HUES64 (cell line): ENCODE measurements at regions not wholly inside any gene's neighbourhood (a gene's known extent, or its start where the extent isn't known, plus 50 kb on each side); places are given as distances from the start of the nearest gene placed in this dataset.

Experiments used
- H3K27ac ChIP-seq: 2 replicates; pipeline ENCODE4 v1.7.0; 2013; ENCODE audit warnings: low read depth, low read length, inconsistent platforms
- H3K27me3 ChIP-seq: 2 replicates; pipeline ENCODE4 v1.6.1; 2013; ENCODE audit warnings: mild to moderate bottlenecking, low read length; ENCODE audit not compliant: insufficient read depth
- H3K36me3 ChIP-seq: 2 replicates; pipeline ENCODE4 v1.6.1; 2013; ENCODE audit warnings: mild to moderate bottlenecking, low read length; ENCODE audit not compliant: insufficient read depth
- H3K4me1 ChIP-seq: 2 replicates; pipeline ENCODE4 v1.6.1; 2013; ENCODE audit warnings: mild to moderate bottlenecking, low read length, moderate library complexity; ENCODE audit not compliant: insufficient read depth
- H3K4me3 ChIP-seq: 2 replicates; pipeline ENCODE4 v1.5.1; 2013; ENCODE audit warnings: mild to moderate bottlenecking, low read length, moderate library complexity
- H3K9ac ChIP-seq: 2 replicates; pipeline ENCODE4 v1.6.1; 2013; ENCODE audit warnings: mild to moderate bottlenecking, low read depth, low read length
- H3K9me3 ChIP-seq: 2 replicates; pipeline ENCODE4 v1.6.1; 2013; ENCODE audit warnings: low read depth, low read length; ENCODE audit not compliant: insufficient read depth
- WGBS: fragments of 150-250, 120-280 bp; methylation state at CpG from one replicate; pipeline ENCODE4 v1.1.7; 2013; ENCODE audit warnings: missing lambda C conversion rate; 5-methylcytosine and 5-hydroxymethylcytosine counted together

DNA sequence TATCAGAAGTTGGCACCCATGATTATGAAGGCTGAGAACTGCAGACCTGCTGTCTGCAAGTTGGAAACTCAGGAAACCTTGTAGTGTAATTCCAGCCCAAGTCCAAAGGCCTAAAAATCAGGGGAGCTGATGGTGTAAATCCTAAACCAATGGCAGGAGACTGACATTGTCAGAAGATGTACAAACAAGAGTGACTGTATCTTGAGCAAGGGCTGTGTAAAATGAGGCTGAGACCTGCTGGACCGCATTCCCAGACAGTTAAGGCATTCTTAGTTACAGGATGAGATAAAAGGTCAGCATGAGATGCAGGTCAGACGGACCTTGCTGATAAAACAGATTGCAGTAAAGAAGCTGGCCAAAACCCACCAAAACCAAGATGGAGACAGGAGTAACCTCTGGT is 147.7 kb downstream of the COG6 start:
- H3K9me3 ChIP-seq: no peaks in the 10 kb centered on the region
- H3K27ac ChIP-seq: no peak overlapping the region
- H3K9ac ChIP-seq: no peak overlapping the region
- peaks cover 21% of the 10 kb centered on the region for H3K4me1 ChIP-seq
- H3K36me3 ChIP-seq: no peaks in the 10 kb centered on the region
- H3K4me3 ChIP-seq: no peak overlapping the region
- H3K27me3 ChIP-seq: no peaks in the 10 kb centered on the region
- 43% methylated on average over 2 of the region's 2 CpGs for WGBS

- H3K36me3 ChIP-seq: no peaks in the 10 kb centered on the region
- no peak overlapping the region for H3K9ac ChIP-seq
- no peak overlapping the region for H3K27ac ChIP-seq
- H3K27me3 ChIP-seq: no peaks in the 10 kb centered on the region
- H3K9me3 ChIP-seq: no peaks in the 10 kb centered on the region
- no peak overlapping the region for H3K4me3 ChIP-seq
- H3K4me1 ChIP-seq: peaks cover 21% of the 10 kb centered on the region
- 94% methylated on average over 1 of the region's 1 CpG for WGBS
These were observed 148.4 kb downstream of the COG6 start for GRCh38 chr13:39803851-39804250.

DNA sequence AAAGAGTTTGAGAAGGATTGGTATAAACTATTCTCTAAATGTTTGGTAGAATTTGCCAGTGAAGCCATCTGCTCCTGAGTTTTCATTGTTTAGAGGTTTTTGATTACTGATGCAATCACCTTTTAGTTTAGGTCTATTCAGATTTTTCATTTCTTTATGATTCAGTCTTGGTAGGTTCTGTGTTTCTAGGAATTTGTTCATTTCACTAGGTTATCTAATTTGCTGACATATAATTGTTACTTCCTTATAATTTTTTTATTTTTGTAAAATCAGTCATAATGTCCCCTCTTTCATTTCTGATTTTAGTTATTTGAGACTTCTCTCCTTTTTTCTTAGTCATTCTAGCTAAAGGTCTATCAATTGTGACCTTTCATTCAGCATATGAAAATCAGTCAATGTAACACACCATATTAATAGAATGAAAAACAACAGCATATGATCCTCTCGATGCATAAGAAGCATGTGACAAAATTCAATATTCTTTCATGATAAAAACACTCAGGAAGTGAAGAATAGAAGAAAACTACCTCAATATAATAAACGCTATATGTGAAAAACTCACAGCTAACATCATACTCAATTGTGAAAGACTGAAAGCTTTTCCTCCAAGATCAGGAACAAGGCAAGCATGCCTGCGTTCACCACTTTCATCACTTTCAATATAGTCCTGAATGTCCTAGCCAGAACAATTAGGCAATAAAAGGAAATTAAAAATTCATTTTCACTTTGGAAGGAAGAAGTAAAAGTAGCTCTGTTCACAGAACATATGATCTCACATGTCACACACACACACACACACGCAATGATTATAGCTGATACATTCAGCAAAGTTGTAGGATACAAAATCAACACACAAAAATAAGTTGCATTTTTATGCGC is 149.1 kb downstream of the COG6 start:
- Histone ChIP-seq H3K4me3 (no peak overlapping the region), H3K4me1 (peaks cover 21% of the 10 kb centered on the region), H3K36me3 (no peaks in the 10 kb centered on the region), H3K27ac (no peak overlapping the region), H3K9me3 (no peaks in the 10 kb centered on the region), H3K9ac (no peak overlapping the region), H3K27me3 (no peaks in the 10 kb centered on the region)
- WGBS: 83% methylated on average over 4 of the region's 5 CpGs

DNA sequence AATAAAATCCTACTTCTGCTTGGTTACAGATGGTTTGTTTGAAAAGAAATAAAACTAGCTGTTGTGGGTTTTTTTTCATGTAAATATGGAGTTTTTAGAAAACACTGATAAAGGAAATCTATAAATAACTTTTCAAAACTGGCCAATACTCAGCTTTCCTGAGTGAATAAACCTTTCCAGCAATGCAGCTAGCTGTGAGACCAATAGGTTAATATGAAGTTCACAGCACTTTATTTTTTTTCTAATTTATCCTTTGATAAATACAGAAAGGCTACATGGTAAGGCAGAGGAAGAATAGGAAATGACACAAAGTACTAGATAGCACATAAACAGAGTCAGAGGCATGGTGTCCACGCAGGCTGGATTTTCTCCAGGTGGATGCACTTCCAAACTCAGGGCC is 154.0 kb downstream of the COG6 start:
- no peak overlapping the region for H3K9ac ChIP-seq
- H3K27ac ChIP-seq: no peak overlapping the region
- H3K4me1 ChIP-seq: peaks cover 10% of the 10 kb centered on the region; the same call in 1 of the 2 replicates
- no peaks in the 10 kb centered on the region for H3K9me3 ChIP-seq
- 94% methylated on average over 1 of the region's 1 CpG for WGBS
- no peaks in the 10 kb centered on the region for H3K27me3 ChIP-seq
- no peaks in the 10 kb centered on the region for H3K36me3 ChIP-seq
- no peak overlapping the region for H3K4me3 ChIP-seq

- no peaks in the 10 kb centered on the region for H3K36me3 ChIP-seq
- no peak overlapping the region for H3K27ac ChIP-seq
- 93% methylated on average over 10 of the region's 10 CpGs for WGBS
- no peaks in the 10 kb centered on the region for H3K27me3 ChIP-seq
- peaks cover 4% of the 10 kb centered on the region; the same call in 1 of the 2 replicates for H3K4me1 ChIP-seq
- H3K4me3 ChIP-seq: no peak overlapping the region
- no peak overlapping the region for H3K9ac ChIP-seq
- H3K9me3 ChIP-seq: no peaks in the 10 kb centered on the region
These were observed 154.8 kb downstream of the COG6 start for GRCh38 chr13:39810091-39810877.

- Histone ChIP-seq H3K9me3 (no peaks in the 10 kb centered on the region), H3K4me3 (no peak overlapping the region), H3K27ac (no peak overlapping the region), H3K4me1 (no peaks in the 10 kb centered on the region), H3K36me3 (no peaks in the 10 kb centered on the region), H3K9ac (no peak overlapping the region), H3K27me3 (no peaks in the 10 kb centered on the region)
- 95% methylated on average over 6 of the region's 6 CpGs for WGBS
These were observed 155.6 kb downstream of the COG6 start for GRCh38 chr13:39811051-39811450.

DNA sequence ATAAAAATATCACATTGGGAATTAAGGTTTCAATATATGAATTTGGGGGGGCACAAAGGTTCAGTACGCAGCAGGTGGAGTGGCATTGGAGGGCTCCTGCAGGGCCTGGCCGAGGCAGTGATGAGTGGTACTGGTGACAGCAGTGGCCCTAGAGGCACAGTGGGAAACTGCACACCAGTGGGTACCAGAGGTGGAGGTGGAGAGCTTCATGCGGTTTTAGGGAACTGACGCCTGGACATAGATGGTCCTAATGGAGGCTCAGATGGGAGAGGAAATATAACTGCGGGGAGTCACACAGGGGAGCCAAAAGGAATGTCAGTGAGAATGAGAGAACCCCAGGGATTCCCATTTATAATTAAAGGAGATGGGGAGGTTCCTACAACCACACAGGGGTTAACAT is 156.2 kb downstream of the COG6 start:
- 90% methylated on average over 5 of the region's 5 CpGs for WGBS
- H3K4me1 ChIP-seq: no peaks in the 10 kb centered on the region

DNA sequence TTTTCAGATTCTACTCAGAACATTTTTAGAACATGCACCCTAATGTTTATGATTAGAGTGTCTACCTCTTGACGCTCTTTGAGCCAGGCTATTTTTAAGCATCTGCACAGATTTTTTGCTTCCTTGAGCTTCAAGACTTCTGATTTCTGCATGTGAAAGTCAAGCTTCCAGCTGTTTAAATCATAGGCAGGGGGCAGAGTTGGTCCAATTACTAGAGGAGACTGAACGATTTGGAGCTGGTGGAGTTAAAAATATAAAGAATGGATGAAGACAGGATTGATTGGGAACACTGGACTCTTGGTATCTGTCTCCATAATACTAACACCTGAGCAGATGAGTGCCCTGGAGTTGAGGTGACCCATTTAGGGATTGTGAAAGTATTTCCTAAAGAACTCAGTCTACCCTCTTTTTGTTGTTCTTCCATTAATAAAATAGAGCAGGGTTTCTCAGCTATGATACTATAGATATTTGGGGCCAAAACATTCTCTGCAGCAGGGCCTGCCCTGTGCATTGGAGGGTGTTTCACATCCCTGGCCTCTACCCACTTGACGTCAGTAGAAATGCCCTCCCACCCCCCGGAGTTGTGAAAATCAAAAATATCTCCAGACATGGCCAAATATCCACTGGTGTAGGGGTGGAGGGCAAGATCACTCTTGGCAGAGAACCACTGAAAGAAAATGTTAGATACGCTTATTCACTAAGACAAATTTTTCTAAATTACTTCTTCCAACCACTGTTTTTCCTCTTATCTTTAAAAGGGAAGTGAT is 160.1 kb downstream of the COG6 start:
- Histone ChIP-seq H3K4me3 (no peak overlapping the region), H3K36me3 (no peaks in the 10 kb centered on the region), H3K27ac (no peak overlapping the region), H3K4me1 (no peaks in the 10 kb centered on the region), H3K27me3 (no peaks in the 10 kb centered on the region), H3K9me3 (no peaks in the 10 kb centered on the region), H3K9ac (no peak overlapping the region)
- WGBS: 82% methylated on average over 3 of the region's 5 CpGs

More for the DNA sequence above, 156.2 kb downstream of the COG6 start:
- no peak overlapping the region for H3K4me3 ChIP-seq
- no peaks in the 10 kb centered on the region for H3K36me3 ChIP-seq
- no peak overlapping the region for H3K9ac ChIP-seq
- H3K9me3 ChIP-seq: no peaks in the 10 kb centered on the region
- no peaks in the 10 kb centered on the region for H3K27me3 ChIP-seq
- no peak overlapping the region for H3K27ac ChIP-seq

DNA sequence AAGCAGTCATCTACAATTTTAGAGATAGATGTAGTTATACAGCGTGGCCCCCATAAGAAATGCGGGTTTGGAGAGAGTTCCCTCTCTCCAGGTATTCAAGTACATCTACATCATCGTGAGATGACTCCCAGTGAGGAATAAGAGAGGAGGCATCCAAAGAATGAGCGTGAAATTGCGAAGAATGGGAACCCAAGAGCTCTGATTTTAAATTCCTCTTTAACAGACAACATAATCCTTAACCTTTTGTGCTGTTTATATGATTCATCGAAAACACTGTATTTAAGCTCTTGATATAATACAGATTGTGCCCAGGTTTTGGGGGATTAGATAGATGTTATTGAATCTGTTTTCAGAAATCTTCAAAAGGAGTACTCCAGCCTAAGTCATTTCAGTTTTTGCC is 161.5 kb downstream of the COG6 start:
- Histone ChIP-seq H3K9me3 (no peaks in the 10 kb centered on the region), H3K4me1 (0 out of 2 replicates have a peak, but pooled peaks cover under 1% of the 10 kb centered on the region), H3K4me3 (no peak overlapping the region), H3K36me3 (no peaks in the 10 kb centered on the region), H3K27me3 (no peaks in the 10 kb centered on the region), H3K9ac (no peak overlapping the region), H3K27ac (no peak overlapping the region)
- 97% methylated on average over 5 of the region's 6 CpGs for WGBS

DNA sequence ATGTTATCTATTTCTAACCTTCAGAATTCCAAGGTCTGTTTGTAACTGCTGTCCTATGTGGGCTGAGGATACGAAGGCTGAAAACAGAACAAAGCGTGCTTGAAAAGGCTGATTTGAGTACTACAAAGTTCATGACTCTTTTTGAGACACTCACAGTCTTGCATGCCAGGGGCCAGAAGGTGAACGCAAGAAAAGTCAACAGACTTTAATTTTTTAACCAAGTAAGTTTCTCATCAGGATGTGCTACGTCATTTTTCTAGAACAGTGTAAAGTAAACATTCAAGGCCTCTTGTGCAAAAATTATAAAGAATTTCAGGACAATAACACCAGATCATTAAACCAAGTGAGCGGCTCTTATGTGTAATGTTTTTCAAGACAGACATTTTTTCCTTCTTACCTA is 163.5 kb downstream of the COG6 start:
- peaks cover 18% of the 10 kb centered on the region for H3K4me1 ChIP-seq
- H3K9ac ChIP-seq: no peak overlapping the region
- 95% methylated on average over 5 of the region's 5 CpGs for WGBS

DNA sequence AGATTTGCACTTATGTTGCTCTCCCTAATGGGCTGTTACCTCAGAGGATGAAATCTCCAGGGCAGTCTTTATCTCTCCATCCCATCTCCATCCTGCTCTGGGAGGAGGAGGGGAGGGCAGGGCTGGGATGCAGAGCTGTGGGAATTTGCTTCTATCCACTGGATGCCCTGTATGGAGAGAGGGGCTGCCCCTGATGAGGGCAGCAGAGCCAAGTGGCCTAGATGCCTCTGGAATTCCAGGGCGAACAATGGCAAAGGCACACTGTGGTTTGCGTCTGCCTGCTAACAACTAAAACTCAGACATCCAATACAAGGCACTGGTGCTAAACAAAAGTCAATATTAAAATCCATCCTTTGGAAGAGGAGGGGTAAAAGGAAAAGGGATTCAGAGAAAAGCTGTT is 165.1 kb downstream of the COG6 start:
- Histone ChIP-seq H3K27me3 (no peaks in the 10 kb centered on the region), H3K27ac (no peak overlapping the region), H3K4me3 (no peak overlapping the region), H3K9me3 (no peaks in the 10 kb centered on the region), H3K4me1 (peaks cover 18% of the 10 kb centered on the region), H3K36me3 (no peaks in the 10 kb centered on the region), H3K9ac (no peak overlapping the region)
- WGBS: 96% methylated on average over 2 of the region's 2 CpGs

More for the DNA sequence above, 163.5 kb downstream of the COG6 start:
- no peak overlapping the region for H3K4me3 ChIP-seq
- no peak overlapping the region for H3K27ac ChIP-seq
- no peaks in the 10 kb centered on the region for H3K27me3 ChIP-seq
- H3K9me3 ChIP-seq: no peaks in the 10 kb centered on the region
- no peaks in the 10 kb centered on the region for H3K36me3 ChIP-seq
